ENCODE measurements at regions not wholly inside any gene's neighbourhood (a gene's known extent, or its start where the extent isn't known, plus 50 kb on each side); places are given as distances from the start of the nearest gene placed in this dataset.
"Not testable (repeated sequence)": the region's sequence is repeated elsewhere in the genome, so short reads cannot be mapped to it uniquely, and the experiment has no call there.

- 85 to 88% methylated on average over 7 of the region's 7 CpGs for WGBS, 2 donors
- H3K27me3 ChIP-seq (ENCODE audit: control insufficient read depth in 1 of 2, insufficient read depth in 2 of 2, low read length in 2 of 2); H3K9me3 ChIP-seq (ENCODE audit: control insufficient read depth in 2 of 2, insufficient read depth in 1 of 2, low read depth in 1 of 2, low read length in 1 of 2); H3K4me1 ChIP-seq (ENCODE audit: control insufficient read depth in 2 of 2, insufficient read depth in 2 of 2, low read length in 1 of 2); H3K27ac ChIP-seq (ENCODE audit: low read depth in 2 of 2, low read length in 1 of 2); H3K4me3 ChIP-seq (ENCODE audit: low read depth in 1 of 2, low read length in 2 of 2); H3K36me3 ChIP-seq (ENCODE audit: control insufficient read depth in 2 of 2, insufficient read depth in 2 of 2, low read length in 1 of 2): not testable (repeated sequence)
Observed at GRCh38 chr7:148507064-148507573, 83.4 kb upstream of the C7orf33 start.

- WGBS, 2 donors, result 68 to 81% methylated on average over 7 of the region's 7 CpGs
- Histone ChIP-seq H3K27ac (ENCODE audit: low read depth in 2 of 2, low read length in 1 of 2) (no peak overlapping the region), H3K9me3 (ENCODE audit: control insufficient read depth in 2 of 2, insufficient read depth in 1 of 2, low read depth in 1 of 2, low read length in 1 of 2) (no peaks in the 10 kb centered on the region), H3K4me3 (ENCODE audit: low read depth in 1 of 2, low read length in 2 of 2) (no peak overlapping the region), H3K4me1 (ENCODE audit: control insufficient read depth in 2 of 2, insufficient read depth in 2 of 2, low read length in 1 of 2) (no peaks in the 10 kb centered on the region), H3K36me3 (ENCODE audit: control insufficient read depth in 2 of 2, insufficient read depth in 2 of 2, low read length in 1 of 2) (no peaks in the 10 kb centered on the region), H3K27me3 (ENCODE audit: control insufficient read depth in 1 of 2, insufficient read depth in 2 of 2, low read length in 2 of 2) (no peaks in the 10 kb centered on the region)
Observed at GRCh38 chr7:148507787-148508186, 82.8 kb upstream of the C7orf33 start.

- Histone ChIP-seq H3K27me3 (ENCODE audit: control insufficient read depth in 1 of 2, insufficient read depth in 2 of 2, low read length in 2 of 2) (no peaks in the 10 kb centered on the region), H3K9me3 (ENCODE audit: control insufficient read depth in 2 of 2, insufficient read depth in 1 of 2, low read depth in 1 of 2, low read length in 1 of 2) (no peaks in the 10 kb centered on the region), H3K36me3 (ENCODE audit: control insufficient read depth in 2 of 2, insufficient read depth in 2 of 2, low read length in 1 of 2) (no peaks in the 10 kb centered on the region), H3K4me3 (ENCODE audit: low read depth in 1 of 2, low read length in 2 of 2) (no peak overlapping the region), H3K27ac (ENCODE audit: low read depth in 2 of 2, low read length in 1 of 2) (no peak overlapping the region), H3K4me1 (ENCODE audit: control insufficient read depth in 2 of 2, insufficient read depth in 2 of 2, low read length in 1 of 2) (no peaks in the 10 kb centered on the region)
- whole genome bisulfite sequencing, 2 donors, result 69 to 81% methylated on average over 4 of the region's 4 CpGs
Observed at GRCh38 chr7:148514236-148514635, 76.3 kb upstream of the C7orf33 start.

- H3K4me3 ChIP-seq (ENCODE audit: low read depth in 1 of 2, low read length in 2 of 2), result no peak overlapping the region
- no peaks in the 10 kb centered on the region for H3K9me3 ChIP-seq (ENCODE audit: control insufficient read depth in 2 of 2, insufficient read depth in 1 of 2, low read depth in 1 of 2, low read length in 1 of 2)
- H3K27ac ChIP-seq (ENCODE audit: low read depth in 2 of 2, low read length in 1 of 2), result no peak overlapping the region
- no peaks in the 10 kb centered on the region for H3K27me3 ChIP-seq (ENCODE audit: control insufficient read depth in 1 of 2, insufficient read depth in 2 of 2, low read length in 2 of 2)
- no peaks in the 10 kb centered on the region for H3K4me1 ChIP-seq (ENCODE audit: control insufficient read depth in 2 of 2, insufficient read depth in 2 of 2, low read length in 1 of 2)
- WGBS, 2 donors, result 90 to 92% methylated on average over 3 of the region's 3 CpGs
- no peaks in the 10 kb centered on the region for H3K36me3 ChIP-seq (ENCODE audit: control insufficient read depth in 2 of 2, insufficient read depth in 2 of 2, low read length in 1 of 2)
Observed at GRCh38 chr7:148515237-148515636, 75.3 kb upstream of the C7orf33 start.

- Histone ChIP-seq H3K27ac (ENCODE audit: low read depth in 2 of 2, low read length in 1 of 2) (no peak overlapping the region), H3K27me3 (ENCODE audit: control insufficient read depth in 1 of 2, insufficient read depth in 2 of 2, low read length in 2 of 2) (no peaks in the 10 kb centered on the region), H3K9me3 (ENCODE audit: control insufficient read depth in 2 of 2, insufficient read depth in 1 of 2, low read depth in 1 of 2, low read length in 1 of 2) (no peaks in the 10 kb centered on the region), H3K36me3 (ENCODE audit: control insufficient read depth in 2 of 2, insufficient read depth in 2 of 2, low read length in 1 of 2) (no peaks in the 10 kb centered on the region), H3K4me3 (ENCODE audit: low read depth in 1 of 2, low read length in 2 of 2) (no peak overlapping the region), H3K4me1 (ENCODE audit: control insufficient read depth in 2 of 2, insufficient read depth in 2 of 2, low read length in 1 of 2) (no peaks in the 10 kb centered on the region)
- WGBS, 2 donors, result 74 to 78% methylated on average over 6 of the region's 6 CpGs
Observed at GRCh38 chr7:148515728-148516695, 74.6 kb upstream of the C7orf33 start.

- WGBS, 2 donors, result 78 to 80% methylated on average over 4 of the region's 4 CpGs
- not testable (repeated sequence) for H3K4me1 ChIP-seq (ENCODE audit: control insufficient read depth in 2 of 2, insufficient read depth in 2 of 2, low read length in 1 of 2); H3K27ac ChIP-seq (ENCODE audit: low read depth in 2 of 2, low read length in 1 of 2); H3K27me3 ChIP-seq (ENCODE audit: control insufficient read depth in 1 of 2, insufficient read depth in 2 of 2, low read length in 2 of 2); H3K36me3 ChIP-seq (ENCODE audit: control insufficient read depth in 2 of 2, insufficient read depth in 2 of 2, low read length in 1 of 2); H3K4me3 ChIP-seq (ENCODE audit: low read depth in 1 of 2, low read length in 2 of 2); H3K9me3 ChIP-seq (ENCODE audit: control insufficient read depth in 2 of 2, insufficient read depth in 1 of 2, low read depth in 1 of 2, low read length in 1 of 2)
Observed at GRCh38 chr7:148519386-148519785, 71.2 kb upstream of the C7orf33 start.

- Histone ChIP-seq H3K27ac (ENCODE audit: low read depth in 2 of 2, low read length in 1 of 2) (no peak overlapping the region), H3K4me3 (ENCODE audit: low read depth in 1 of 2, low read length in 2 of 2) (no peak overlapping the region), H3K9me3 (ENCODE audit: control insufficient read depth in 2 of 2, insufficient read depth in 1 of 2, low read depth in 1 of 2, low read length in 1 of 2) (no peaks in the 10 kb centered on the region), H3K36me3 (ENCODE audit: control insufficient read depth in 2 of 2, insufficient read depth in 2 of 2, low read length in 1 of 2) (no peaks in the 10 kb centered on the region), H3K4me1 (ENCODE audit: control insufficient read depth in 2 of 2, insufficient read depth in 2 of 2, low read length in 1 of 2) (no peaks in the 10 kb centered on the region), H3K27me3 (ENCODE audit: control insufficient read depth in 1 of 2, insufficient read depth in 2 of 2, low read length in 2 of 2) (peaks cover 0 to 2% of the 10 kb centered on the region in 2 donors)
- 41 to 50% methylated on average over 7 of the region's 7 CpGs for WGBS, 2 donors
Observed at GRCh38 chr7:148521271-148521670, 69.3 kb upstream of the C7orf33 start.

- Histone ChIP-seq H3K4me1 (ENCODE audit: control insufficient read depth in 2 of 2, insufficient read depth in 2 of 2, low read length in 1 of 2) (no peaks in the 10 kb centered on the region), H3K9me3 (ENCODE audit: control insufficient read depth in 2 of 2, insufficient read depth in 1 of 2, low read depth in 1 of 2, low read length in 1 of 2) (no peaks in the 10 kb centered on the region), H3K27ac (ENCODE audit: low read depth in 2 of 2, low read length in 1 of 2) (no peak overlapping the region), H3K36me3 (ENCODE audit: control insufficient read depth in 2 of 2, insufficient read depth in 2 of 2, low read length in 1 of 2) (no peaks in the 10 kb centered on the region), H3K4me3 (ENCODE audit: low read depth in 1 of 2, low read length in 2 of 2) (no peak overlapping the region), H3K27me3 (ENCODE audit: control insufficient read depth in 1 of 2, insufficient read depth in 2 of 2, low read length in 2 of 2) (peaks cover 0 to 2% of the 10 kb centered on the region in 2 donors)
- WGBS, 2 donors, result 56% methylated on average over 4 of the region's 4 CpGs
Observed at GRCh38 chr7:148523550-148523949, 67.0 kb upstream of the C7orf33 start.

GRCh38 chr7:148524479-148525224 is 65.9 kb upstream of the C7orf33 start:
- WGBS, 2 donors, result 37 to 43% methylated on average over 7 of the region's 7 CpGs
- Histone ChIP-seq H3K9me3 (ENCODE audit: control insufficient read depth in 2 of 2, insufficient read depth in 1 of 2, low read depth in 1 of 2, low read length in 1 of 2) (no peaks in the 10 kb centered on the region), H3K4me1 (ENCODE audit: control insufficient read depth in 2 of 2, insufficient read depth in 2 of 2, low read length in 1 of 2) (no peaks in the 10 kb centered on the region), H3K4me3 (ENCODE audit: low read depth in 1 of 2, low read length in 2 of 2) (no peak overlapping the region), H3K36me3 (ENCODE audit: control insufficient read depth in 2 of 2, insufficient read depth in 2 of 2, low read length in 1 of 2) (no peaks in the 10 kb centered on the region), H3K27ac (ENCODE audit: low read depth in 2 of 2, low read length in 1 of 2) (no peak overlapping the region), H3K27me3 (ENCODE audit: control insufficient read depth in 1 of 2, insufficient read depth in 2 of 2, low read length in 2 of 2) (peaks cover 0 to 2% of the 10 kb centered on the region in 2 donors)
